Stimulated activated CD4-positive, alpha-beta T cell treated with anti-CD3 and anti-CD28 coated beads, Interleukin-1b, Interleukin-23, amount 100 ng/mL, for 48 hours (primary cell): ENCODE measurements at regions not wholly inside any gene's neighbourhood (a gene's known extent, or its start where the extent isn't known, plus 50 kb on each side); places are given as distances from the start of the nearest gene placed in this dataset.
"Not testable (repeated sequence)": the region's sequence is repeated elsewhere in the genome, so short reads cannot be mapped to it uniquely, and the experiment has no call there.

ENCODE experiments used
- DNase-seq: peaks from one replicate; pipeline ENCODE4 v3.0.0-alpha.2; 2020

GRCh38 chr11:37843603-37844002, 1245.6 kb upstream of the RAG2 start:
- no peak for DNase-seq

- no peak for DNase-seq
Observed at GRCh38 chr11:37841016-37841415, 1243.0 kb upstream of the RAG2 start.

GRCh38 chr11:37840345-37840744, 1242.3 kb upstream of the RAG2 start:
- DNase-seq = not testable (repeated sequence)

- no peak for DNase-seq
Observed at GRCh38 chr11:37830529-37830928, 1232.5 kb upstream of the RAG2 start.

- no peak for DNase-seq
Observed at GRCh38 chr11:37817727-37818270, 1219.8 kb upstream of the RAG2 start.

GRCh38 chr11:37812281-37812880, 1214.3 kb upstream of the RAG2 start:
- no peak for DNase-seq

- DNase-seq = no peak
Observed at GRCh38 chr11:37811349-37811748, 1213.3 kb upstream of the RAG2 start.

- no peak for DNase-seq
Observed at GRCh38 chr11:37804666-37805065, 1206.6 kb upstream of the RAG2 start.

- no peak for DNase-seq
Observed at GRCh38 chr11:37788141-37788877, 1190.3 kb upstream of the RAG2 start.

- DNase-seq = no peak
Observed at GRCh38 chr11:37786214-37786755, 1188.2 kb upstream of the RAG2 start.

- DNase-seq = no peak
Observed at GRCh38 chr11:37774441-37774840, 1176.4 kb upstream of the RAG2 start.

GRCh38 chr11:37770145-37770544, 1172.1 kb upstream of the RAG2 start:
- no peak for DNase-seq

GRCh38 chr11:37762079-37762478, 1164.0 kb upstream of the RAG2 start:
- no peak for DNase-seq

GRCh38 chr11:37755521-37755920, 1157.5 kb upstream of the RAG2 start:
- no peak for DNase-seq

GRCh38 chr11:37748641-37749040, 1150.6 kb upstream of the RAG2 start:
- no peak for DNase-seq

- no peak for DNase-seq
Observed at GRCh38 chr11:37747121-37747520, 1149.1 kb upstream of the RAG2 start.

GRCh38 chr11:37727371-37727770, 1129.3 kb upstream of the RAG2 start:
- no peak for DNase-seq

- no peak for DNase-seq
Observed at GRCh38 chr11:37724315-37724714, 1126.3 kb upstream of the RAG2 start.

- no peak for DNase-seq
Observed at GRCh38 chr11:37721485-37721884, 1123.4 kb upstream of the RAG2 start.

GRCh38 chr11:37718431-37718999, 1120.5 kb upstream of the RAG2 start:
- DNase-seq = no peak

- DNase-seq = no peak
Observed at GRCh38 chr11:37712251-37712650, 1114.2 kb upstream of the RAG2 start.

GRCh38 chr11:37710031-37710430, 1112.0 kb upstream of the RAG2 start:
- no peak for DNase-seq

- DNase-seq = no peak
Observed at GRCh38 chr11:37704791-37705190, 1106.8 kb upstream of the RAG2 start.

GRCh38 chr11:37699644-37700043, 1101.6 kb upstream of the RAG2 start:
- DNase-seq = no peak
